ENCODE measurements at regions not wholly inside any gene's neighbourhood (a gene's known extent, or its start where the extent isn't known, plus 50 kb on each side); places are given as distances from the start of the nearest gene placed in this dataset.

- ATAC-seq: no peak
- no peak for DNase-seq
These were observed 247.8 kb downstream of the BCL2 start for GRCh38 chr18:63071701-63072141.

GRCh38 chr18:63070767-63071502 lies 248.6 kb downstream of the BCL2 start:
- no peaks in the 10 kb centered on the region for H3K9me3 ChIP-seq (ENCODE audit: control insufficient read depth, insufficient read depth, low read length)
- 86% methylated on average over 8 of the region's 8 CpGs for WGBS (ENCODE audit: insufficient coverage)
- no peaks in the 10 kb centered on the region for H3K27me3 ChIP-seq (ENCODE audit: control insufficient read depth, insufficient read depth, low read length)
- H3K4me1 Mint-ChIP-seq: peaks cover 19 to 20% of the 10 kb centered on the region in 2 donors
- ATAC-seq (no peak), DNase-seq (no peak)
- no peak overlapping the region for H3K4me3 ChIP-seq (ENCODE audit: low read length)
- intact Hi-C loops (cut with micrococcal nuclease): no loop called here
- no peak overlapping the region for H3K4me3 Mint-ChIP-seq
- H3K36me3 Mint-ChIP-seq: no peaks in the 10 kb centered on the region
- no peak overlapping the region for H3K27ac ChIP-seq (ENCODE audit: low read length)
- no peak for TF ChIP-seq CTCF (IDR thresholded peaks at IDR 0.05)
- no peaks in the 10 kb centered on the region for H3K9me3 Mint-ChIP-seq
- no peak overlapping the region for H3K27ac Mint-ChIP-seq
- H3K36me3 ChIP-seq (ENCODE audit: control insufficient read depth, insufficient read depth, low read length): no peaks in the 10 kb centered on the region
- H3K4me1 ChIP-seq (ENCODE audit: control insufficient read depth, insufficient read depth, low read length): peaks cover 5% of the 10 kb centered on the region
- no peaks in the 10 kb centered on the region for H3K27me3 Mint-ChIP-seq (ENCODE audit: low read depth in 2 of 2)

More at GRCh38 chr18:63071701-63072141, 247.8 kb downstream of the BCL2 start:
- peak overlapping the region; percentile 35 for H3K4me3 Mint-ChIP-seq
- H3K27ac Mint-ChIP-seq: no peak overlapping the region
- Histone ChIP-seq H3K27me3 (ENCODE audit: control insufficient read depth, insufficient read depth, low read length) (no peaks in the 10 kb centered on the region), H3K27ac (ENCODE audit: low read length) (no peak overlapping the region), H3K36me3 (ENCODE audit: control insufficient read depth, insufficient read depth, low read length) (no peaks in the 10 kb centered on the region), H3K9me3 (ENCODE audit: control insufficient read depth, insufficient read depth, low read length) (no peaks in the 10 kb centered on the region), H3K4me3 (ENCODE audit: low read length) (no peak overlapping the region), H3K4me1 (ENCODE audit: control insufficient read depth, insufficient read depth, low read length) (peaks cover 5% of the 10 kb centered on the region)
- WGBS (ENCODE audit: insufficient coverage): 86% methylated on average over 4 of the region's 5 CpGs
- no peaks in the 10 kb centered on the region for H3K27me3 Mint-ChIP-seq (ENCODE audit: low read depth in 2 of 2)
- H3K9me3 Mint-ChIP-seq: no peaks in the 10 kb centered on the region
- no peak for TF ChIP-seq CTCF (IDR thresholded peaks at IDR 0.05)
- H3K36me3 Mint-ChIP-seq: no peaks in the 10 kb centered on the region
- H3K4me1 Mint-ChIP-seq: peaks cover 19 to 20% of the 10 kb centered on the region in 2 donors
- intact Hi-C loops (cut with micrococcal nuclease): no loop called here

- H3K9me3 Mint-ChIP-seq: no peaks in the 10 kb centered on the region
- no peak overlapping the region for H3K27ac Mint-ChIP-seq
- H3K27me3 Mint-ChIP-seq (ENCODE audit: low read depth in 2 of 2): no peaks in the 10 kb centered on the region
- no peak overlapping the region for H3K4me3 ChIP-seq (ENCODE audit: low read length)
- H3K27me3 ChIP-seq (ENCODE audit: control insufficient read depth, insufficient read depth, low read length): no peaks in the 10 kb centered on the region
- H3K9me3 ChIP-seq (ENCODE audit: control insufficient read depth, insufficient read depth, low read length): no peaks in the 10 kb centered on the region
- no peak overlapping the region for H3K4me3 Mint-ChIP-seq
- DNase-seq: no peak
- intact Hi-C loops (cut with micrococcal nuclease): no loop called here
- no peak for ATAC-seq
- TF ChIP-seq CTCF (IDR thresholded peaks at IDR 0.05): no peak
- H3K36me3 ChIP-seq (ENCODE audit: control insufficient read depth, insufficient read depth, low read length): no peaks in the 10 kb centered on the region
- no peak overlapping the region for H3K27ac ChIP-seq (ENCODE audit: low read length)
- H3K4me1 ChIP-seq (ENCODE audit: control insufficient read depth, insufficient read depth, low read length): no peaks in the 10 kb centered on the region
- 83% methylated on average over 3 of the region's 3 CpGs for WGBS (ENCODE audit: insufficient coverage)
- H3K36me3 Mint-ChIP-seq: no peaks in the 10 kb centered on the region
- H3K4me1 Mint-ChIP-seq: peaks cover 7% of the 10 kb centered on the region in 2 donors
These were observed 250.1 kb downstream of the BCL2 start for GRCh38 chr18:63069496-63069895.

GRCh38 chr18:63067939-63068338 lies 251.6 kb downstream of the BCL2 start:
- Mint-ChIP-seq H3K4me1 (peaks cover 6 to 7% of the 10 kb centered on the region in 2 donors), H3K27ac (no peak overlapping the region), H3K27me3 (ENCODE audit: low read depth in 2 of 2) (no peaks in the 10 kb centered on the region), H3K9me3 (no peaks in the 10 kb centered on the region), H3K36me3 (no peaks in the 10 kb centered on the region), H3K4me3 (no peak overlapping the region)
- intact Hi-C loops (cut with micrococcal nuclease): no loop called here
- no peak overlapping the region for H3K27ac ChIP-seq (ENCODE audit: low read length)
- H3K4me3 ChIP-seq (ENCODE audit: low read length): no peak overlapping the region
- no peaks in the 10 kb centered on the region for H3K36me3 ChIP-seq (ENCODE audit: control insufficient read depth, insufficient read depth, low read length)
- 5% methylated on average over 2 of the region's 2 CpGs for whole genome bisulfite sequencing (ENCODE audit: insufficient coverage)
- no peaks in the 10 kb centered on the region for H3K27me3 ChIP-seq (ENCODE audit: control insufficient read depth, insufficient read depth, low read length)
- DNase-seq (no peak), ATAC-seq (no peak)
- no peaks in the 10 kb centered on the region for H3K4me1 ChIP-seq (ENCODE audit: control insufficient read depth, insufficient read depth, low read length)
- TF ChIP-seq CTCF (IDR thresholded peaks at IDR 0.05): no peak
- H3K9me3 ChIP-seq (ENCODE audit: control insufficient read depth, insufficient read depth, low read length): no peaks in the 10 kb centered on the region

All from natural killer cell (primary cell).